GM12878 (cell line): ENCODE measurements at regions not wholly inside any gene's neighbourhood (a gene's known extent, or its start where the extent isn't known, plus 50 kb on each side); places are given as distances from the start of the nearest gene placed in this dataset.
"Not testable (repeated sequence)": the region's sequence is repeated elsewhere in the genome, so short reads cannot be mapped to it uniquely, and the experiment has no call there.

ENCODE experiments used
- ATAC-seq: fragments of 200-7000 bp; cut with Tn5 transposase; 3 replicates; pipeline ENCODE4 v1.9.1; 2020; ENCODE audit warnings: mild to moderate bottlenecking, moderate library complexity
- BruUV-seq: library from RNA; stranded (reverse); fragments of 400-500 nt; replicated peaks from 2 replicates; lab custom pipeline; 2021; lab: Mats Ljungman, UMichigan
- CTCF ChIA-PET: fragments of 300-600 bp; sonication (Branson Sonifier 250); formaldehyde crosslinking; extraction: SDS; loops from one replicate; lab custom pipeline; 2021; ENCODE audit warnings: inconsistent platforms; lab: Yijun Ruan, JAX
- POLR2A ChIA-PET: fragments of 350-600 bp; formaldehyde crosslinking; extraction: SDS; loops from one replicate; lab custom pipeline; 2021; ENCODE audit warnings: inconsistent platforms; lab: Charles Lee
- RAD21 ChIA-PET: fragments of 300-600 bp; sonication (Branson Sonifier 250); formaldehyde crosslinking; loops from one replicate; lab custom pipeline; 2023; ENCODE audit warnings: antibody characterized with exemption; ENCODE audit not compliant: unreplicated experiment; lab: Charles Lee
- SMC1A ChIA-PET: fragments of 300-600 bp; sonication (Branson Sonifier 250); formaldehyde crosslinking; loops from one replicate; lab custom pipeline; 2023; ENCODE audit not compliant: unreplicated experiment, uncharacterized antibody; lab: Charles Lee
- DNase-seq: peaks from one replicate; pipeline ENCODE4 v3.0.0-alpha.2; 2011; ENCODE audit warnings: low read depth, low spot score
- FAIRE-seq: peaks from 3 replicates; lab custom pipeline; 2011; peaks lifted over from hg19 to GRCh38; lab: Jason Lieb, UNC
- H2AFZ ChIP-seq: 2 replicates; pipeline ENCODE4 v1.6.0; 2011; ENCODE audit warnings: low read depth, low read length, control low read depth; ENCODE audit not compliant: control insufficient read depth
- H3K27ac ChIP-seq: 2 replicates; pipeline ENCODE4 v1.5.1; 2011; ENCODE audit warnings: control low read depth; ENCODE audit not compliant: control insufficient read depth, insufficient read depth
- H3K27me3 ChIP-seq, 2 experiments: replicated peaks in 1 of 2; 2 replicates each; pipeline versions ENCODE4 v1.6.0 to v1.6.1; 2011; ENCODE audit warnings: low read length in 1 of 2; ENCODE audit not compliant: control insufficient read depth in 2 of 2, insufficient read depth in 2 of 2
- H3K36me3 ChIP-seq, 2 experiments: 2 replicates each; pipeline ENCODE4 v1.5.1; 2011; ENCODE audit warnings: low read length in 1 of 2; ENCODE audit not compliant: control insufficient read depth in 2 of 2, insufficient read depth in 2 of 2
- H3K4me1 ChIP-seq: 2 replicates; pipeline ENCODE4 v1.6.1; 2011; ENCODE audit warnings: mild to moderate bottlenecking, low read length, moderate library complexity, mixed read lengths; ENCODE audit not compliant: control insufficient read depth, insufficient read depth
- H3K4me2 ChIP-seq: 2 replicates; pipeline ENCODE4 v1.6.0; 2011; ENCODE audit warnings: control low read depth; ENCODE audit not compliant: control insufficient read depth, insufficient read depth
- H3K4me3 ChIP-seq: fragments of 200-600 bp; sonication (generic); 2 replicates; pipeline ENCODE4 v1.5.1; 2016
- H3K79me2 ChIP-seq: 2 replicates; pipeline ENCODE4 v1.6.0; 2011; ENCODE audit warnings: low read length; ENCODE audit not compliant: control insufficient read depth, insufficient read depth
- H3K9ac ChIP-seq: 2 replicates; pipeline ENCODE4 v1.8.0; 2011; ENCODE audit warnings: low read length, control low read depth, mixed read lengths; ENCODE audit not compliant: control insufficient read depth, insufficient read depth
- H3K9me3 ChIP-seq: replicated peaks from 3 replicates; pipeline ENCODE4 v1.5.1; 2011; ENCODE audit warnings: mild to moderate bottlenecking, low read length; ENCODE audit not compliant: control insufficient read depth, insufficient read depth
- H4K20me1 ChIP-seq: 2 replicates; pipeline ENCODE4 v1.6.0; 2011; ENCODE audit not compliant: control insufficient read depth, insufficient read depth
- ETV6 ChIP-seq, 2 experiments: fragments of 450-650 bp in 1 of 2; IDR thresholded peaks in 1 of 2; conservative IDR thresholded peaks in 1 of 2; 2 replicates each; pipeline ENCODE4 v1.6.1; 2014; ENCODE audit warnings: antibody characterized with exemption in 1 of 2, borderline replicate concordance in 1 of 2, low read depth in 1 of 2, mild to moderate bottlenecking in 1 of 2, moderate library complexity in 1 of 2
- WGBS: methylation state at CpG from one replicate; pipeline ENCODE4 v1.1.6; 2016; ENCODE audit warnings: low lambda C conversion rate; ENCODE audit not compliant: insufficient replicate concordance, insufficient coverage; ENCODE audit errors: missing lambda C conversion rate; 5-methylcytosine and 5-hydroxymethylcytosine counted together
- in situ Hi-C: fragments of 300-500 bp; cut with MboI; formaldehyde crosslinking; loops from 9 replicates; pipeline ENCODE4 v1.14.3; 2018; ENCODE audit warnings: mixed read lengths
- intact Hi-C: fragments of 100-400 bp; cut with micrococcal nuclease; formaldehyde crosslinking; loops from one replicate; pipeline ENCODE4 v1.14.2; 2022; ENCODE audit not compliant: unreplicated experiment
- TF ChIP-seq, protein P1 (sequence below): fragments of 450-650 bp; IDR thresholded peaks from 2 replicates; pipeline ENCODE4 v1.6.1; 2014; ENCODE audit warnings: mild to moderate bottlenecking
- TF ChIP-seq, protein P2 (sequence below): IDR thresholded peaks from 2 replicates; pipeline ENCODE4 v1.6.1; 2012; ENCODE audit warnings: low read depth, low read length, improper control_type of control experiment
- TF ChIP-seq, protein P3 (sequence below): fragments of 450-650 bp; IDR thresholded peaks from 2 replicates; pipeline ENCODE4 v1.6.1; 2017; ENCODE audit warnings: antibody characterized with exemption, mild to moderate bottlenecking, moderate library complexity

DNA sequence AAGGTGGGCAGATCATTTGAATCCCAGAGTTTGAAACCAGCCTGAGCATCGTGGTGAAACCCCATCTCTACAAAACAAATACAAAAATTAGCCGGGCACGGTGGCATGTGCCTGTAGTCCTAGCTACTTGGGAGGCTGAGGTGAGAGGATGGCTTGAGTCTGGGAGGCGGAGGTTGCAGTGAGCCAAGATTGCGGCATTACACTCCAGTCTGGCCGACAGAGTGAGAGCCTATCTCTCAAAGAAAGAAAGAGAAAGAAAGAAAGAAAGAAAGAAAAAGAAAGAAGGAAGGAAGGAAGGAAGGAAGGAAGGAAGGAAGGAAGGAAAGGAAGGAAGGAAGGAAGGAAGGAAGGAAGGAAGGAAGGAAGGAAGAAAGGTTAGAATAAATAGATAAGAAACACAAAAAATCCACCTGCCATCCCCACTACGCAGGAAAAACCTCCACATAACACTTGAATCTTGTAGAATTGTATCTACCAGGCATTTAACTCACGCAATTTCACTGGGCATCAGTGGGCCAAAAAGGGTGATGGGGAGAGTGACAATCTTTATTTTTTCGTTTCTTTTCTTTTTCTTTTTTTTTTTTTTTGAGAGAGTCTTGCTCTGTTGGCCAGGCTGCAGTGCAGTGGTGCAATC is 58.3 kb upstream of the PTPN1 start:
- H3K4me3 ChIP-seq, H3K27me3 ChIP-seq, H2AFZ ChIP-seq, H3K9ac ChIP-seq, POLR2A ChIA-PET, H3K36me3 ChIP-seq, FAIRE-seq, ATAC-seq, DNase-seq, H3K79me2 ChIP-seq, in situ Hi-C loops, H3K27ac ChIP-seq, H3K9me3 ChIP-seq, H4K20me1 ChIP-seq: not testable (repeated sequence)
- intact Hi-C loops: loop anchor here (2.0 to 5.0 kb wide), 2 partner anchors 70 to 113 kb away; no protein-coding TSS in a partner anchor
- TF ChIP-seq ETV6 (conservative IDR thresholded peaks at IDR 0.05 in 1 of 2, IDR thresholded peaks at IDR 0.05 in 1 of 2; ENCODE audit: borderline replicate concordance in 1 of 2, low read depth in 1 of 2): peak in 1 of 2 experiments; percentile 87; a peak in 2 of 4 replicates
- peaks cover 22% of the 10 kb centered on the region for H3K4me1 ChIP-seq
- BruUV-seq: TSS peak; percentile 77
- RAD21 ChIA-PET: interaction anchor here (1.2 to 2.5 kb wide), 2 partner anchors 11 to 12 kb away, joined by 3 to 9 read pairs; no protein-coding TSS in a partner anchor
- SMC1A ChIA-PET: interaction anchor here (1.0 kb wide), 1 partner anchor 27 kb away, joined by 4 read pairs; no protein-coding TSS in a partner anchor
- WGBS: 62% methylated on average over 9 of the region's 9 CpGs
- CTCF ChIA-PET: interaction anchor here (0.6 kb wide), 2 partner anchors 12 to 342 kb away, joined by 3 to 4 read pairs; no protein-coding TSS in a partner anchor
- H3K4me2 ChIP-seq: peak overlapping the region; percentile 78; the same call in 1 of the 2 replicates

DNA sequence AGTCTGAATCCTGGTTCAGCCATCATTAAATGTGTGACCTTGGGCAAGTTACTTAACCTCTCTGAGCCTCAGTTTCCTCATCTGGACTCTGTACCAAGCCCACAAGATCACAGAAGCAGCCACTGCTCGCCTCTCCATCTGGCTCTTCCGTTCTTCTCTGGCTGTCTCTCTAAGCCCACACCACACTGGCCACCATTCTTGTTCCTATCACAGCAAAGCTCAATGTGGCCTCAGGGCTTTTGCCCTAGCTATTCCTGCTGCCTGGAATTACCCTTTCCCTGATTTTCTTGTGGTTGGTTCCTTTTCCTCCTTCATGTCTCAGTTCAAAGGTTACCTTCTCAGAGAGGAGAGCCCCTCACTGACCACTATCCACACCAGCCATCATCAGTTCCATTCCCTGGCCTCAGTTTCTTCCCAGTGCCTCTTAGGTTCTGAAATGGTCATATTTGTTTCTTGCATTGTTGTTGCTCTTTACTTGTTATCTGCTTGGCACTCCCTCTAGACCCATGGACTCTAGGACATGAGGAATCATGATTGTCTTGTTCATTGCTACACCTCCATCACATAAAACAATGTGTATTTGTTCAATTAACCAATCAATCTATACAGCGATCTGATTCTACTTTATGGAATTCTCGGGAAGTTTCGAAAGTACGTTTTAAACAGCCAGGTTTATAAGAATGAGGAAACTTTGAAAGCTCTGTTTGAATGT is 56.5 kb upstream of the PTPN1 start:
- no peak overlapping the region for H3K4me3 ChIP-seq
- TF ChIP-seq, protein P1, sequence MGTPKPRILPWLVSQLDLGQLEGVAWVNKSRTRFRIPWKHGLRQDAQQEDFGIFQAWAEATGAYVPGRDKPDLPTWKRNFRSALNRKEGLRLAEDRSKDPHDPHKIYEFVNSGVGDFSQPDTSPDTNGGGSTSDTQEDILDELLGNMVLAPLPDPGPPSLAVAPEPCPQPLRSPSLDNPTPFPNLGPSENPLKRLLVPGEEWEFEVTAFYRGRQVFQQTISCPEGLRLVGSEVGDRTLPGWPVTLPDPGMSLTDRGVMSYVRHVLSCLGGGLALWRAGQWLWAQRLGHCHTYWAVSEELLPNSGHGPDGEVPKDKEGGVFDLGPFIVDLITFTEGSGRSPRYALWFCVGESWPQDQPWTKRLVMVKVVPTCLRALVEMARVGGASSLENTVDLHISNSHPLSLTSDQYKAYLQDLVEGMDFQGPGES: no peak
- TF ChIP-seq, protein P2, sequence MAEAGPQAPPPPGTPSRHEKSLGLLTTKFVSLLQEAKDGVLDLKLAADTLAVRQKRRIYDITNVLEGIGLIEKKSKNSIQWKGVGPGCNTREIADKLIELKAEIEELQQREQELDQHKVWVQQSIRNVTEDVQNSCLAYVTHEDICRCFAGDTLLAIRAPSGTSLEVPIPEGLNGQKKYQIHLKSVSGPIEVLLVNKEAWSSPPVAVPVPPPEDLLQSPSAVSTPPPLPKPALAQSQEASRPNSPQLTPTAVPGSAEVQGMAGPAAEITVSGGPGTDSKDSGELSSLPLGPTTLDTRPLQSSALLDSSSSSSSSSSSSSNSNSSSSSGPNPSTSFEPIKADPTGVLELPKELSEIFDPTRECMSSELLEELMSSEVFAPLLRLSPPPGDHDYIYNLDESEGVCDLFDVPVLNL: no peak
- TF ChIP-seq, protein P3, sequence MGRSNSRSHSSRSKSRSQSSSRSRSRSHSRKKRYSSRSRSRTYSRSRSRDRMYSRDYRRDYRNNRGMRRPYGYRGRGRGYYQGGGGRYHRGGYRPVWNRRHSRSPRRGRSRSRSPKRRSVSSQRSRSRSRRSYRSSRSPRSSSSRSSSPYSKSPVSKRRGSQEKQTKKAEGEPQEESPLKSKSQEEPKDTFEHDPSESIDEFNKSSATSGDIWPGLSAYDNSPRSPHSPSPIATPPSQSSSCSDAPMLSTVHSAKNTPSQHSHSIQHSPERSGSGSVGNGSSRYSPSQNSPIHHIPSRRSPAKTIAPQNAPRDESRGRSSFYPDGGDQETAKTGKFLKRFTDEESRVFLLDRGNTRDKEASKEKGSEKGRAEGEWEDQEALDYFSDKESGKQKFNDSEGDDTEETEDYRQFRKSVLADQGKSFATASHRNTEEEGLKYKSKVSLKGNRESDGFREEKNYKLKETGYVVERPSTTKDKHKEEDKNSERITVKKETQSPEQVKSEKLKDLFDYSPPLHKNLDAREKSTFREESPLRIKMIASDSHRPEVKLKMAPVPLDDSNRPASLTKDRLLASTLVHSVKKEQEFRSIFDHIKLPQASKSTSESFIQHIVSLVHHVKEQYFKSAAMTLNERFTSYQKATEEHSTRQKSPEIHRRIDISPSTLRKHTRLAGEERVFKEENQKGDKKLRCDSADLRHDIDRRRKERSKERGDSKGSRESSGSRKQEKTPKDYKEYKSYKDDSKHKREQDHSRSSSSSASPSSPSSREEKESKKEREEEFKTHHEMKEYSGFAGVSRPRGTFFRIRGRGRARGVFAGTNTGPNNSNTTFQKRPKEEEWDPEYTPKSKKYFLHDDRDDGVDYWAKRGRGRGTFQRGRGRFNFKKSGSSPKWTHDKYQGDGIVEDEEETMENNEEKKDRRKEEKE: no peak

More for the DNA sequence above, 56.5 kb upstream of the PTPN1 start:
- no peak overlapping the region for H3K27ac ChIP-seq
- intact Hi-C loops: loop anchor here (5.0 kb wide), 1 partner anchor 71 kb away; no protein-coding TSS in a partner anchor
- no peak overlapping the region for H3K4me2 ChIP-seq
- H3K4me1 ChIP-seq: peaks cover 22% of the 10 kb centered on the region
- H4K20me1 ChIP-seq: no peaks in the 10 kb centered on the region
- no peaks in the 10 kb centered on the region for H3K9me3 ChIP-seq
- no peaks in the 10 kb centered on the region for H3K36me3 ChIP-seq
- ChIA-PET RAD21 (interaction anchor here (0.8 kb wide), 1 partner anchor 88 kb away, joined by 3 read pairs; no protein-coding TSS in a partner anchor), POLR2A (no interaction called here), SMC1A (interaction anchor here (0.7 kb wide), 1 partner anchor 272 kb away, joined by 3 read pairs; no protein-coding TSS in a partner anchor), CTCF (interaction anchor here (1.1 to 2.9 kb wide), 3 partner anchors 10 to 265 kb away, joined by 3 to 14 read pairs (median 4); partner anchors contain the start of gene CEBPB)
- H3K27me3 ChIP-seq: no peaks in the 10 kb centered on the region; a peak in 1 of 4 replicates
- no peaks in the 10 kb centered on the region for H3K79me2 ChIP-seq
- H3K9ac ChIP-seq: no peak overlapping the region
- in situ Hi-C loops: no loop called here
- DNase-seq (no peak), FAIRE-seq (no peak), ATAC-seq (no peak)
- 53% methylated on average over 6 of the region's 6 CpGs for WGBS
- no peak overlapping the region for H2AFZ ChIP-seq
- no TSS peak for BruUV-seq
